ENCODE measurements at regions not wholly inside any gene's neighbourhood (a gene's known extent, or its start where the extent isn't known, plus 50 kb on each side); places are given as distances from the start of the nearest gene placed in this dataset.

DNA sequence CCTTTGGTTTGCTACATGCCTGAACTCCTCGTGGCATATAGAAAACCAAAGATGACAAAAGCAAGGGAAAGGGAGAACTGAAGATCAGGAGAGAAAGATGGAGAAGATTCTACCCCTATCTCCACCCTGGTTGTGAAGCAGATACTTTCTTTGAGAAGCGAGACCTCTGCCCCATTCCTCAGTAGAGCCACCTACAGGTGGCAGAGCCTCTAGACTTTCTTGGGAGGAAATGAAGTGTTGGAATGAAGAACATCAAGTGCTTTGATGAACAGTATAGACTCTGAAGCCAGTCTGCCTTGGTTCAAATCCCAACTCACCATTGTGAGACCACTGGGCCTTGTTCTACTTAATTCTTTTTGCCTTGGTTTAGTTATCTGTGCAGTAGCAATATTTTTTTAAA, 348.8 kb upstream of the ETAA1 start:
- TF ChIP-seq, protein P1, sequence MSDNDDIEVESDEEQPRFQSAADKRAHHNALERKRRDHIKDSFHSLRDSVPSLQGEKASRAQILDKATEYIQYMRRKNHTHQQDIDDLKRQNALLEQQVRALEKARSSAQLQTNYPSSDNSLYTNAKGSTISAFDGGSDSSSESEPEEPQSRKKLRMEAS (IDR thresholded peaks at IDR 0.05) = no peak
- TF ChIP-seq CREB1 (IDR thresholded peaks at IDR 0.05; ENCODE audit: low read depth) = no peak
- TF ChIP-seq, protein P2, sequence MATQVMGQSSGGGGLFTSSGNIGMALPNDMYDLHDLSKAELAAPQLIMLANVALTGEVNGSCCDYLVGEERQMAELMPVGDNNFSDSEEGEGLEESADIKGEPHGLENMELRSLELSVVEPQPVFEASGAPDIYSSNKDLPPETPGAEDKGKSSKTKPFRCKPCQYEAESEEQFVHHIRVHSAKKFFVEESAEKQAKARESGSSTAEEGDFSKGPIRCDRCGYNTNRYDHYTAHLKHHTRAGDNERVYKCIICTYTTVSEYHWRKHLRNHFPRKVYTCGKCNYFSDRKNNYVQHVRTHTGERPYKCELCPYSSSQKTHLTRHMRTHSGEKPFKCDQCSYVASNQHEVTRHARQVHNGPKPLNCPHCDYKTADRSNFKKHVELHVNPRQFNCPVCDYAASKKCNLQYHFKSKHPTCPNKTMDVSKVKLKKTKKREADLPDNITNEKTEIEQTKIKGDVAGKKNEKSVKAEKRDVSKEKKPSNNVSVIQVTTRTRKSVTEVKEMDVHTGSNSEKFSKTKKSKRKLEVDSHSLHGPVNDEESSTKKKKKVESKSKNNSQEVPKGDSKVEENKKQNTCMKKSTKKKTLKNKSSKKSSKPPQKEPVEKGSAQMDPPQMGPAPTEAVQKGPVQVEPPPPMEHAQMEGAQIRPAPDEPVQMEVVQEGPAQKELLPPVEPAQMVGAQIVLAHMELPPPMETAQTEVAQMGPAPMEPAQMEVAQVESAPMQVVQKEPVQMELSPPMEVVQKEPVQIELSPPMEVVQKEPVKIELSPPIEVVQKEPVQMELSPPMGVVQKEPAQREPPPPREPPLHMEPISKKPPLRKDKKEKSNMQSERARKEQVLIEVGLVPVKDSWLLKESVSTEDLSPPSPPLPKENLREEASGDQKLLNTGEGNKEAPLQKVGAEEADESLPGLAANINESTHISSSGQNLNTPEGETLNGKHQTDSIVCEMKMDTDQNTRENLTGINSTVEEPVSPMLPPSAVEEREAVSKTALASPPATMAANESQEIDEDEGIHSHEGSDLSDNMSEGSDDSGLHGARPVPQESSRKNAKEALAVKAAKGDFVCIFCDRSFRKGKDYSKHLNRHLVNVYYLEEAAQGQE (IDR thresholded peaks at IDR 0.05; ENCODE audit: low read depth) = no peak
- no peak for TF ChIP-seq TCF12 (IDR thresholded peaks at IDR 0.05; ENCODE audit: low read depth)

Measured in Ishikawa (cell line).